PFSK-1 (cell line): ENCODE measurements at regions not wholly inside any gene's neighbourhood (a gene's known extent, or its start where the extent isn't known, plus 50 kb on each side); places are given as distances from the start of the nearest gene placed in this dataset.

Source experiments
- POLR2AphosphoS5 ChIP-seq: IDR thresholded peaks from 2 replicates; pipeline ENCODE4 v1.6.1; 2012; ENCODE audit warnings: low read depth, mild to moderate bottlenecking, control low read depth, low read length, moderate library complexity
- REST ChIP-seq, 2 experiments: IDR thresholded peaks; 2 replicates each; pipeline versions ENCODE4 v1.6.1 to v1.8.0; 2011 to 2012; ENCODE audit warnings: low read depth in 2 of 2, low read length in 2 of 2, control low read depth in 1 of 2, inconsistent platforms in 1 of 2, mild to moderate bottlenecking in 1 of 2, moderate library complexity in 1 of 2; ENCODE audit not compliant: insufficient read depth in 1 of 2
- TAF1 ChIP-seq: IDR thresholded peaks from 2 replicates; pipeline ENCODE4 v1.6.1; 2012; ENCODE audit warnings: low read length, control low read depth, borderline replicate concordance; ENCODE audit not compliant: insufficient read depth

GRCh38 chr20:7716286-7716972, 223.8 kb downstream of the HAO1 start:
- TF ChIP-seq TAF1: no peak
- no peak for TF ChIP-seq REST (IDR thresholded peaks at IDR 0.05; ENCODE audit: insufficient read depth in 1 of 2, low read depth in 2 of 2, low read length in 2 of 2)
- no peak for TF ChIP-seq POLR2AphosphoS5
